GM23338 (cell line): ENCODE measurements at regions not wholly inside any gene's neighbourhood (a gene's known extent, or its start where the extent isn't known, plus 50 kb on each side); places are given as distances from the start of the nearest gene placed in this dataset.

Experiments used
- CREB1 ChIP-seq: fragments of 250-450 bp; sonication (Bioruptor Pico); IDR thresholded peaks from 2 replicates; pipeline ENCODE4 v1.5.0; 2020; ENCODE audit warnings: low read depth, mild to moderate bottlenecking, moderate library complexity
- CTCF ChIP-seq, 2 experiments: fragments of 200-600 bp in 1 of 2; sonication (generic) in 1 of 2; conservative IDR thresholded peaks; 2 replicates each; pipeline versions ENCODE4 v1.5.1 to v1.6.1; 2016 to 2017; ENCODE audit warnings: antibody characterized with exemption in 2 of 2, low read depth in 2 of 2, mild to moderate bottlenecking in 2 of 2, moderate library complexity in 1 of 2
- EZH2 ChIP-seq: fragments of 200-600 bp; sonication (generic); IDR thresholded peaks from one replicate; pipeline ENCODE4 v1.8.0; 2017; ENCODE audit warnings: antibody characterized with exemption, mild to moderate bottlenecking, low read depth; ENCODE audit not compliant: unreplicated experiment
- EZH2phosphoT487 ChIP-seq: fragments of 200-600 bp; sonication (generic); IDR thresholded peaks from one replicate; pipeline ENCODE4 v1.8.1; 2018; ENCODE audit warnings: antibody characterized with exemption; ENCODE audit not compliant: unreplicated experiment
- JUNB ChIP-seq: IDR thresholded peaks from one replicate; pipeline ENCODE4 v1.6.1; 2016; ENCODE audit warnings: antibody characterized with exemption; ENCODE audit not compliant: unreplicated experiment
- POLR2AphosphoS5 ChIP-seq: IDR thresholded peaks from 2 replicates; pipeline ENCODE4 v1.6.1; 2016; ENCODE audit warnings: antibody characterized with exemption, low read depth
- REST ChIP-seq: IDR thresholded peaks from one replicate; pipeline ENCODE4 v1.6.1; 2018; ENCODE audit warnings: antibody characterized with exemption; ENCODE audit not compliant: unreplicated experiment
- STAT1 ChIP-seq: IDR thresholded peaks from one replicate; pipeline ENCODE4 v1.6.1; 2016; ENCODE audit warnings: antibody characterized with exemption; ENCODE audit not compliant: unreplicated experiment
- ZNF114 ChIP-seq: fragments of 250-450 bp; sonication (Bioruptor Pico); IDR thresholded peaks from 2 replicates; pipeline ENCODE4 v1.5.0; 2020; ENCODE audit warnings: mild to moderate bottlenecking, moderate library complexity
- ZNF331 ChIP-seq: fragments of 250-450 bp; sonication (Bioruptor Pico); IDR thresholded peaks from 2 replicates; pipeline ENCODE4 v1.5.0; 2020; ENCODE audit warnings: low read depth, mild to moderate bottlenecking, moderate library complexity

- TF ChIP-seq CTCF (conservative IDR thresholded peaks at IDR 0.05; ENCODE audit: low read depth in 2 of 2) = peak in 1 of 2 experiments; percentile 37; a peak in 3 of 4 replicates
- TF ChIP-seq EZH2phosphoT487 = no peak
- no peak for TF ChIP-seq EZH2
- TF ChIP-seq JUNB = no peak
- TF ChIP-seq POLR2AphosphoS5 = no peak
- TF ChIP-seq REST = no peak
- no peak for TF ChIP-seq CREB1 (CRISPR knock-in tag)
- no peak for TF ChIP-seq ZNF331
- TF ChIP-seq STAT1 = no peak
- no peak for TF ChIP-seq ZNF114 (CRISPR knock-in tag)
These were observed 91.8 kb upstream of the POU3F4 start for GRCh38 chrX:83416273-83416672.
